Upper lobe of left lung (tissue), 6 donors: ENCODE measurements at regions not wholly inside any gene's neighbourhood (a gene's known extent, or its start where the extent isn't known, plus 50 kb on each side); places are given as distances from the start of the nearest gene placed in this dataset.

ENCODE experiments used
- ATAC-seq, 2 donors: fragments of 200-7000 bp; cut with Tn5 transposase; one replicate each; pipeline ENCODE4 v1.9.1; 2022; ENCODE audit warnings: mild to moderate bottlenecking in 2 of 2, moderate library complexity in 2 of 2; ENCODE audit not compliant: low FRiP score in 2 of 2
- DNase-seq, 2 donors: peaks; one replicate each; pipeline ENCODE4 v3.0.0-alpha.2; 2019 to 2020
- H3K27ac ChIP-seq, 4 donors: fragments of 200-600 bp; sonication (generic); one replicate each; pipeline ENCODE4 v1.5.1; 2016 to 2019
- H3K27me3 ChIP-seq, 4 donors: fragments of 200-600 bp; sonication (generic); one replicate each; pipeline ENCODE4 v1.5.1; 2017 to 2019
- H3K36me3 ChIP-seq, 4 donors: fragments of 200-600 bp; sonication (generic); one replicate each; pipeline ENCODE4 v1.5.1; 2016 to 2019
- H3K4me1 ChIP-seq, 4 donors: fragments of 200-600 bp; sonication (generic); one replicate each; pipeline ENCODE4 v1.5.1; 2018 to 2019
- H3K4me3 ChIP-seq, 4 donors: fragments of 200-600 bp; sonication (generic); one replicate each; pipeline ENCODE4 v1.5.1; 2017 to 2019; ENCODE audit warnings: mild to moderate bottlenecking in 2 of 4, moderate library complexity in 1 of 4
- H3K9me3 ChIP-seq, 4 donors: fragments of 200-600 bp; sonication (generic); one replicate each; pipeline ENCODE4 v1.5.1; 2018 to 2019
- CTCF ChIP-seq, 6 experiments: fragments of 450-650 bp in 4 of 6; fragments of 200-600 bp in 2 of 6; sonication (generic) in 2 of 6; IDR thresholded peaks; one replicate each; pipeline ENCODE4 v1.5.1; 2016 to 2019; ENCODE audit warnings: antibody characterized with exemption in 6 of 6
- EP300 ChIP-seq, 4 donors: sonication (generic); formaldehyde crosslinking; IDR thresholded peaks; one replicate each; pipeline ENCODE4 v1.5.1; 2017; ENCODE audit warnings: antibody characterized with exemption in 4 of 4, control low read depth in 2 of 4
- POLR2A ChIP-seq, 4 donors: fragments of 450-650 bp; IDR thresholded peaks; one replicate each; pipeline ENCODE4 v1.5.1; 2016 to 2017; ENCODE audit warnings: antibody characterized with exemption in 4 of 4, mild to moderate bottlenecking in 2 of 4
- POLR2AphosphoS5 ChIP-seq, 2 donors: sonication (generic); formaldehyde crosslinking; IDR thresholded peaks; one replicate each; pipeline ENCODE4 v1.5.1; 2017; ENCODE audit warnings: antibody characterized with exemption in 2 of 2
- WGBS, 2 donors: methylation state at CpG; one replicate each; pipeline ENCODE4 v1.1.5; 2017 to 2018; 5-methylcytosine and 5-hydroxymethylcytosine counted together
- donor health status: DM: no; HTN: no; CAD: no; lungs with moderate emphysema.
- donor health status: DM: no; HTN: yes; CAD: no; lungs with severe emphysema.

- Histone ChIP-seq H3K27ac (no peak overlapping the region), H3K27me3 (no peaks in the 10 kb centered on the region), H3K9me3 (no peaks in the 10 kb centered on the region), H3K4me3 (no peak overlapping the region), H3K4me1 (no peaks in the 10 kb centered on the region), H3K36me3 (no peaks in the 10 kb centered on the region)
- DNase-seq, result no peak
- ATAC-seq, result no peak
- WGBS, 2 donors, result 65 to 75% methylated on average over 8 of the region's 8 CpGs
- TF ChIP-seq POLR2AphosphoS5 (IDR thresholded peaks at IDR 0.05), result no peak
- TF ChIP-seq POLR2A (IDR thresholded peaks at IDR 0.05), result no peak
- no peak for TF ChIP-seq CTCF (IDR thresholded peaks at IDR 0.05)
- TF ChIP-seq EP300 (IDR thresholded peaks at IDR 0.05), result no peak
These were observed 190.3 kb upstream of the SLC24A3 start for GRCh38 chr20:19022118-19022575.

GRCh38 chr20:19022791-19023448 is 189.5 kb upstream of the SLC24A3 start:
- Histone ChIP-seq H3K27me3 (no peaks in the 10 kb centered on the region), H3K36me3 (no peaks in the 10 kb centered on the region), H3K4me3 (no peak overlapping the region), H3K27ac (no peak overlapping the region), H3K9me3 (no peaks in the 10 kb centered on the region), H3K4me1 (no peaks in the 10 kb centered on the region)
- WGBS, 2 donors, result 83 to 85% methylated on average over 11 of the region's 11 CpGs
- DNase-seq (no peak), ATAC-seq (no peak)
- TF ChIP-seq POLR2A (IDR thresholded peaks at IDR 0.05), result no peak
- TF ChIP-seq EP300 (IDR thresholded peaks at IDR 0.05), result no peak
- no peak for TF ChIP-seq CTCF (IDR thresholded peaks at IDR 0.05)
- TF ChIP-seq POLR2AphosphoS5 (IDR thresholded peaks at IDR 0.05), result no peak

GRCh38 chr20:19024296-19025035 is 188.0 kb upstream of the SLC24A3 start:
- Histone ChIP-seq H3K4me1 (no peaks in the 10 kb centered on the region), H3K27ac (no peak overlapping the region), H3K36me3 (no peaks in the 10 kb centered on the region), H3K4me3 (no peak overlapping the region), H3K27me3 (no peaks in the 10 kb centered on the region), H3K9me3 (no peaks in the 10 kb centered on the region)
- ATAC-seq, result no peak
- WGBS, 2 donors, result 72 to 79% methylated on average over 11 of the region's 11 CpGs
- no peak for TF ChIP-seq EP300 (IDR thresholded peaks at IDR 0.05)
- no peak for TF ChIP-seq POLR2AphosphoS5 (IDR thresholded peaks at IDR 0.05)
- TF ChIP-seq POLR2A (IDR thresholded peaks at IDR 0.05), result no peak
- no peak for TF ChIP-seq CTCF (IDR thresholded peaks at IDR 0.05)
- no peak for DNase-seq

- H3K36me3 ChIP-seq, result no peaks in the 10 kb centered on the region
- no peaks in the 10 kb centered on the region for H3K27me3 ChIP-seq
- no peak overlapping the region for H3K4me3 ChIP-seq
- DNase-seq (no peak), ATAC-seq (no peak)
- TF ChIP-seq EP300 (IDR thresholded peaks at IDR 0.05), result no peak
- no peak for TF ChIP-seq POLR2A (IDR thresholded peaks at IDR 0.05)
- TF ChIP-seq POLR2AphosphoS5 (IDR thresholded peaks at IDR 0.05), result no peak
- TF ChIP-seq CTCF (IDR thresholded peaks at IDR 0.05), result no peak
- no peak overlapping the region for H3K27ac ChIP-seq
- no peaks in the 10 kb centered on the region for H3K9me3 ChIP-seq
- H3K4me1 ChIP-seq, result no peaks in the 10 kb centered on the region
- 83 to 91% methylated on average over 4 to 5 of the region's 5 CpGs for WGBS, 2 donors
These were observed 186.9 kb upstream of the SLC24A3 start for GRCh38 chr20:19025430-19026120.
